Liver (tissue), 3 donors: ENCODE measurements at regions not wholly inside any gene's neighbourhood (a gene's known extent, or its start where the extent isn't known, plus 50 kb on each side); places are given as distances from the start of the nearest gene placed in this dataset.

Source experiments
- GABPA ChIP-seq, 2 donors: IDR thresholded peaks in 1 of 2; conservative IDR thresholded peaks in 1 of 2; 2 replicates each; pipeline ENCODE4 v1.6.1; 2016; ENCODE audit warnings: antibody characterized with exemption in 2 of 2, mild to moderate bottlenecking in 1 of 2, moderate library complexity in 1 of 2
- TAF1 ChIP-seq: conservative IDR thresholded peaks from 2 replicates; pipeline ENCODE4 v1.6.1; 2016; ENCODE audit warnings: antibody characterized with exemption, mild to moderate bottlenecking
- TF ChIP-seq, protein P1 (sequence below): fragments of 150-350 bp; IDR thresholded peaks from 2 replicates; pipeline ENCODE4 v1.5.1; 2017; ENCODE audit warnings: improper control_type of control experiment, low read depth, low read length; ENCODE audit not compliant: missing input control
- TF ChIP-seq, protein P2 (sequence below): IDR thresholded peaks from 2 replicates; pipeline ENCODE4 v1.6.1; 2016; ENCODE audit warnings: antibody characterized with exemption, mild to moderate bottlenecking
- TF ChIP-seq, protein P3 (sequence below): IDR thresholded peaks from 2 replicates; pipeline ENCODE4 v1.6.1; 2016; ENCODE audit warnings: antibody characterized with exemption
- TF ChIP-seq, protein P4 (sequence below): IDR thresholded peaks from 2 replicates; pipeline ENCODE4 v1.6.1; 2016; ENCODE audit warnings: antibody characterized with exemption
- donor health status: healthy.
- donor health status: healthy.

DNA sequence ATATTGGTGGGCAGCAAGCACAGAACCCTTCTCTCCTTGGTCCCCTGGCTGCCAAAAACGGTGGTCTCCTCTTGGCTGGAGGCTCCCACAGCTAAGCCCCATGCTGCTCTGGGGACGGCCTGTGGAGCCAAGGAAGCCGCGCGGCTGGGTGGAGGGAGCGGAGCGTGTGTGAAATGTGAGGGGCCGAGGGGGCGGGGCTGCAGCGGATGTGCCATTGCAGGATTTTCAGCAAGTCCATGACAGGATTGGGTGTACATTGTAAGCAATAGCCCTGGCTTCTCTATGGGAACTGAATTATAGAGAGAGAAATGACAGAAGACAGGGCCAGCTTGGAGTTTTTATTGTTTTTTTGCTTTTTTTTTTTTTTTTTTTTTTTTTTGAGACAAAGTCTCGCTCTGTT lies 336.5 kb downstream of the DIRAS2 start:
- TF ChIP-seq GABPA (IDR thresholded peaks at IDR 0.05 in 1 of 2, conservative IDR thresholded peaks at IDR 0.05 in 1 of 2) (no peak), TAF1 (no peak)
- TF ChIP-seq, protein P1, sequence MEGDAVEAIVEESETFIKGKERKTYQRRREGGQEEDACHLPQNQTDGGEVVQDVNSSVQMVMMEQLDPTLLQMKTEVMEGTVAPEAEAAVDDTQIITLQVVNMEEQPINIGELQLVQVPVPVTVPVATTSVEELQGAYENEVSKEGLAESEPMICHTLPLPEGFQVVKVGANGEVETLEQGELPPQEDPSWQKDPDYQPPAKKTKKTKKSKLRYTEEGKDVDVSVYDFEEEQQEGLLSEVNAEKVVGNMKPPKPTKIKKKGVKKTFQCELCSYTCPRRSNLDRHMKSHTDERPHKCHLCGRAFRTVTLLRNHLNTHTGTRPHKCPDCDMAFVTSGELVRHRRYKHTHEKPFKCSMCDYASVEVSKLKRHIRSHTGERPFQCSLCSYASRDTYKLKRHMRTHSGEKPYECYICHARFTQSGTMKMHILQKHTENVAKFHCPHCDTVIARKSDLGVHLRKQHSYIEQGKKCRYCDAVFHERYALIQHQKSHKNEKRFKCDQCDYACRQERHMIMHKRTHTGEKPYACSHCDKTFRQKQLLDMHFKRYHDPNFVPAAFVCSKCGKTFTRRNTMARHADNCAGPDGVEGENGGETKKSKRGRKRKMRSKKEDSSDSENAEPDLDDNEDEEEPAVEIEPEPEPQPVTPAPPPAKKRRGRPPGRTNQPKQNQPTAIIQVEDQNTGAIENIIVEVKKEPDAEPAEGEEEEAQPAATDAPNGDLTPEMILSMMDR, result no peak
- TF ChIP-seq, protein P2, sequence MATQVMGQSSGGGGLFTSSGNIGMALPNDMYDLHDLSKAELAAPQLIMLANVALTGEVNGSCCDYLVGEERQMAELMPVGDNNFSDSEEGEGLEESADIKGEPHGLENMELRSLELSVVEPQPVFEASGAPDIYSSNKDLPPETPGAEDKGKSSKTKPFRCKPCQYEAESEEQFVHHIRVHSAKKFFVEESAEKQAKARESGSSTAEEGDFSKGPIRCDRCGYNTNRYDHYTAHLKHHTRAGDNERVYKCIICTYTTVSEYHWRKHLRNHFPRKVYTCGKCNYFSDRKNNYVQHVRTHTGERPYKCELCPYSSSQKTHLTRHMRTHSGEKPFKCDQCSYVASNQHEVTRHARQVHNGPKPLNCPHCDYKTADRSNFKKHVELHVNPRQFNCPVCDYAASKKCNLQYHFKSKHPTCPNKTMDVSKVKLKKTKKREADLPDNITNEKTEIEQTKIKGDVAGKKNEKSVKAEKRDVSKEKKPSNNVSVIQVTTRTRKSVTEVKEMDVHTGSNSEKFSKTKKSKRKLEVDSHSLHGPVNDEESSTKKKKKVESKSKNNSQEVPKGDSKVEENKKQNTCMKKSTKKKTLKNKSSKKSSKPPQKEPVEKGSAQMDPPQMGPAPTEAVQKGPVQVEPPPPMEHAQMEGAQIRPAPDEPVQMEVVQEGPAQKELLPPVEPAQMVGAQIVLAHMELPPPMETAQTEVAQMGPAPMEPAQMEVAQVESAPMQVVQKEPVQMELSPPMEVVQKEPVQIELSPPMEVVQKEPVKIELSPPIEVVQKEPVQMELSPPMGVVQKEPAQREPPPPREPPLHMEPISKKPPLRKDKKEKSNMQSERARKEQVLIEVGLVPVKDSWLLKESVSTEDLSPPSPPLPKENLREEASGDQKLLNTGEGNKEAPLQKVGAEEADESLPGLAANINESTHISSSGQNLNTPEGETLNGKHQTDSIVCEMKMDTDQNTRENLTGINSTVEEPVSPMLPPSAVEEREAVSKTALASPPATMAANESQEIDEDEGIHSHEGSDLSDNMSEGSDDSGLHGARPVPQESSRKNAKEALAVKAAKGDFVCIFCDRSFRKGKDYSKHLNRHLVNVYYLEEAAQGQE, result no peak
- TF ChIP-seq, protein P3, sequence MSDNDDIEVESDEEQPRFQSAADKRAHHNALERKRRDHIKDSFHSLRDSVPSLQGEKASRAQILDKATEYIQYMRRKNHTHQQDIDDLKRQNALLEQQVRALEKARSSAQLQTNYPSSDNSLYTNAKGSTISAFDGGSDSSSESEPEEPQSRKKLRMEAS, result no peak
- TF ChIP-seq, protein P4, sequence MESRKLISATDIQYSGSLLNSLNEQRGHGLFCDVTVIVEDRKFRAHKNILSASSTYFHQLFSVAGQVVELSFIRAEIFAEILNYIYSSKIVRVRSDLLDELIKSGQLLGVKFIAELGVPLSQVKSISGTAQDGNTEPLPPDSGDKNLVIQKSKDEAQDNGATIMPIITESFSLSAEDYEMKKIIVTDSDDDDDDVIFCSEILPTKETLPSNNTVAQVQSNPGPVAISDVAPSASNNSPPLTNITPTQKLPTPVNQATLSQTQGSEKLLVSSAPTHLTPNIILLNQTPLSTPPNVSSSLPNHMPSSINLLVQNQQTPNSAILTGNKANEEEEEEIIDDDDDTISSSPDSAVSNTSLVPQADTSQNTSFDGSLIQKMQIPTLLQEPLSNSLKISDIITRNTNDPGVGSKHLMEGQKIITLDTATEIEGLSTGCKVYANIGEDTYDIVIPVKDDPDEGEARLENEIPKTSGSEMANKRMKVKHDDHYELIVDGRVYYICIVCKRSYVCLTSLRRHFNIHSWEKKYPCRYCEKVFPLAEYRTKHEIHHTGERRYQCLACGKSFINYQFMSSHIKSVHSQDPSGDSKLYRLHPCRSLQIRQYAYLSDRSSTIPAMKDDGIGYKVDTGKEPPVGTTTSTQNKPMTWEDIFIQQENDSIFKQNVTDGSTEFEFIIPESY, result no peak
